PC-3 (cell line): ENCODE measurements at regions not wholly inside any gene's neighbourhood (a gene's known extent, or its start where the extent isn't known, plus 50 kb on each side); places are given as distances from the start of the nearest gene placed in this dataset.

ENCODE experiments used
- ATAC-seq: fragments of 200-7000 bp; cut with Tn5 transposase; 2 replicates; pipeline ENCODE4 v1.9.1; 2020; ENCODE audit warnings: mild to moderate bottlenecking, moderate library complexity
- BruUV-seq: library from RNA; stranded (reverse); fragments of 400-500 nt; replicated peaks from 2 replicates; lab custom pipeline; 2021; lab: Mats Ljungman, UMichigan
- CTCF ChIA-PET: fragments of 300-600 bp; sonication (Branson Sonifier 250); formaldehyde crosslinking; loops from one replicate; lab custom pipeline; 2022; ENCODE audit warnings: antibody characterized with exemption; lab: Charles Lee
- POLR2A ChIA-PET: fragments of 300-600 bp; sonication (Branson Sonifier 250); formaldehyde crosslinking; loops from one replicate; lab custom pipeline; 2022; ENCODE audit warnings: antibody characterized with exemption; ENCODE audit not compliant: unreplicated experiment; lab: Charles Lee
- DNase-seq: peaks from one replicate; pipeline ENCODE4 v3.0.0-alpha.2; 2015
- H2AFZ ChIP-seq: fragments of 300-600 bp; sonication (generic); 2 replicates; pipeline ENCODE4 v1.6.0; 2016; ENCODE audit warnings: antibody characterized with exemption, low read length
- H3F3A ChIP-seq: fragments of 300-600 bp; sonication (generic); one replicate; pipeline ENCODE4 v1.6.0; 2017; ENCODE audit warnings: antibody characterized with exemption, low read length, control low read depth, mild to moderate bottlenecking; ENCODE audit not compliant: unreplicated experiment
- H3K27ac ChIP-seq: fragments of 300-600 bp; sonication (generic); 2 replicates; pipeline ENCODE4 v1.5.1; 2016; ENCODE audit warnings: mild to moderate bottlenecking, low read length
- H3K27me3 ChIP-seq: fragments of 300-600 bp; sonication (generic); 2 replicates; pipeline ENCODE4 v1.6.1; 2016; ENCODE audit warnings: low read length, mixed read lengths
- H3K36me3 ChIP-seq: fragments of 300-600 bp; sonication (generic); 2 replicates; pipeline ENCODE4 v1.6.1; 2016; ENCODE audit warnings: low read depth, mixed run types, low read length, mixed read lengths
- H3K4me1 ChIP-seq: fragments of 300-600 bp; sonication (generic); 2 replicates; pipeline ENCODE4 v1.5.1; 2016; ENCODE audit warnings: low read length; ENCODE audit not compliant: insufficient read depth
- H3K4me2 ChIP-seq: fragments of 300-600 bp; sonication (generic); 2 replicates; pipeline ENCODE4 v1.6.0; 2016; ENCODE audit warnings: low read length
- H3K4me3 ChIP-seq: fragments of 300-600 bp; sonication (generic); 2 replicates; pipeline ENCODE4 v1.5.1; 2016; ENCODE audit warnings: mild to moderate bottlenecking, low read length, mixed read lengths
- H3K79me2 ChIP-seq: fragments of 300-600 bp; sonication (generic); 2 replicates; pipeline ENCODE4 v1.6.1; 2017; ENCODE audit warnings: low read length, mixed read lengths
- H3K9ac ChIP-seq: fragments of 300-600 bp; sonication (generic); 2 replicates; pipeline ENCODE4 v1.6.0; 2016; ENCODE audit warnings: mild to moderate bottlenecking, low read length
- H3K9me2 ChIP-seq: fragments of 300-600 bp; sonication (generic); replicated peaks from 2 replicates; pipeline ENCODE4 v1.6.1; 2016; ENCODE audit warnings: mixed run types, low read length, mixed read lengths
- H3K9me3 ChIP-seq: fragments of 300-600 bp; sonication (generic); 2 replicates; pipeline ENCODE4 v1.6.1; 2016; ENCODE audit warnings: low read length, mixed read lengths
- H4K20me1 ChIP-seq: fragments of 300-600 bp; sonication (generic); 2 replicates; pipeline ENCODE4 v1.6.1; 2016; ENCODE audit warnings: low read length, mixed read lengths
- EZH2 ChIP-seq: fragments of 300-600 bp; sonication (generic); IDR thresholded peaks from one replicate; pipeline ENCODE4 v1.6.1; 2017; ENCODE audit warnings: antibody characterized with exemption, mild to moderate bottlenecking, low read length; ENCODE audit not compliant: unreplicated experiment
- EZH2phosphoT487 ChIP-seq: fragments of 300-600 bp; sonication (generic); IDR thresholded peaks from 2 replicates; pipeline ENCODE4 v1.6.1; 2018; ENCODE audit warnings: mild to moderate bottlenecking, antibody characterized with exemption, low read length, borderline replicate concordance
- intact Hi-C: fragments of 100-400 bp; cut with micrococcal nuclease; formaldehyde crosslinking; loops from 2 replicates; pipeline ENCODE4 v1.9.0; 2023
- TF ChIP-seq, protein P1 (sequence below): fragments of 300-600 bp; sonication (generic); conservative IDR thresholded peaks from 2 replicates; pipeline ENCODE4 v1.5.1; 2017; ENCODE audit warnings: antibody characterized with exemption, low read depth, mild to moderate bottlenecking, low read length

DNA sequence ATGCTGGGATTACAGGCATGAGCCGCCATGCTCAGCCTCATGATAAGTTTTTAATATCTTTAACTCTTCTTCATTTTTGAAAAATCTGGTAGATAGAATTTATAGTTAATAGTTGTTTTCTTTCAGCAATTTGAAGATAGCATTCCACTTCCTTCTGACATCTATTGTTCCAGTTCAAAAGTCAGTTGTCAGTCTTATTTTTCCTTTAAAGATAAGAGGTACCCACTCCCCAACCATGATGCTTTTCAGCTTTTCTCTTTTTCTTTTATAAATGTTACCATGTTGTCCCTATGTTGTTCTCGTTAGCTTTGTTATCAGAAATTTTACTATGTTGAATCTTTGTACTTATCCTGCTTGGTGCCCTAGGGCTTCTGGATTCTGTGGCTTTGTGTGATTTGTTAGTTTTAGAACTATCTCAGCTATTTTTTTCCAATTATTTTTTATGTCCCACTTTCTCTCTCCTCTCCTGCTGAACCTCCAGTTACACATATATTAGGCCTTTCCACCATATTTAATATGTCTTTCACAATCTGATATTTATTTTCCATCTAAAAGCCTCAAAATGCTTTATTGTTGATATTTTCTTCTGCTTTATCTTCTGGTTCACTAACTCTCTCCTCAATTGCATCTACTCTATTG, 181.6 kb upstream of the FOXN3 start:
- Histone ChIP-seq H3K4me1 (no peaks in the 10 kb centered on the region), H4K20me1 (no peaks in the 10 kb centered on the region), H3K9me2 (no peaks in the 10 kb centered on the region), H3K4me3 (no peak overlapping the region), H3K36me3 (no peaks in the 10 kb centered on the region), H3K27me3 (no peaks in the 10 kb centered on the region), H3K9ac (no peak overlapping the region), H3K4me2 (no peak overlapping the region), H3K79me2 (no peaks in the 10 kb centered on the region), H3K27ac (no peak overlapping the region), H2AFZ (no peak overlapping the region), H3F3A (no peaks in the 10 kb centered on the region), H3K9me3 (0 out of 2 replicates have a peak, but pooled peaks cover 10% of the 10 kb centered on the region)
- no TSS peak for BruUV-seq
- ATAC-seq (no peak), DNase-seq (no peak)
- ChIA-PET CTCF (no interaction called here), POLR2A (no interaction called here)
- TF ChIP-seq EZH2 (no peak), EZH2phosphoT487 (no peak)
- TF ChIP-seq, protein P1, sequence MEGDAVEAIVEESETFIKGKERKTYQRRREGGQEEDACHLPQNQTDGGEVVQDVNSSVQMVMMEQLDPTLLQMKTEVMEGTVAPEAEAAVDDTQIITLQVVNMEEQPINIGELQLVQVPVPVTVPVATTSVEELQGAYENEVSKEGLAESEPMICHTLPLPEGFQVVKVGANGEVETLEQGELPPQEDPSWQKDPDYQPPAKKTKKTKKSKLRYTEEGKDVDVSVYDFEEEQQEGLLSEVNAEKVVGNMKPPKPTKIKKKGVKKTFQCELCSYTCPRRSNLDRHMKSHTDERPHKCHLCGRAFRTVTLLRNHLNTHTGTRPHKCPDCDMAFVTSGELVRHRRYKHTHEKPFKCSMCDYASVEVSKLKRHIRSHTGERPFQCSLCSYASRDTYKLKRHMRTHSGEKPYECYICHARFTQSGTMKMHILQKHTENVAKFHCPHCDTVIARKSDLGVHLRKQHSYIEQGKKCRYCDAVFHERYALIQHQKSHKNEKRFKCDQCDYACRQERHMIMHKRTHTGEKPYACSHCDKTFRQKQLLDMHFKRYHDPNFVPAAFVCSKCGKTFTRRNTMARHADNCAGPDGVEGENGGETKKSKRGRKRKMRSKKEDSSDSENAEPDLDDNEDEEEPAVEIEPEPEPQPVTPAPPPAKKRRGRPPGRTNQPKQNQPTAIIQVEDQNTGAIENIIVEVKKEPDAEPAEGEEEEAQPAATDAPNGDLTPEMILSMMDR, result no peak
- intact Hi-C loops, result no loop called here

- no TSS peak for BruUV-seq
- Histone ChIP-seq H4K20me1 (no peaks in the 10 kb centered on the region), H3K9ac (no peak overlapping the region), H3K79me2 (no peaks in the 10 kb centered on the region), H3K4me1 (no peaks in the 10 kb centered on the region), H3K9me3 (0 out of 2 replicates have a peak, but pooled peaks cover 3% of the 10 kb centered on the region), H3F3A (no peaks in the 10 kb centered on the region), H3K4me2 (no peak overlapping the region), H3K27ac (no peak overlapping the region), H3K36me3 (no peaks in the 10 kb centered on the region), H3K27me3 (no peaks in the 10 kb centered on the region), H2AFZ (no peak overlapping the region), H3K4me3 (no peak overlapping the region), H3K9me2 (no peaks in the 10 kb centered on the region)
- ChIA-PET CTCF (no interaction called here), POLR2A (no interaction called here)
- ATAC-seq (no peak), DNase-seq (no peak)
- no peak for TF ChIP-seq EZH2phosphoT487
- TF ChIP-seq, protein P1, result no peak
- intact Hi-C loops, result no loop called here
Observed at GRCh38 chr14:89592961-89593360, 175.9 kb upstream of the FOXN3 start.

- H3K9me3 ChIP-seq, result no peaks in the 10 kb centered on the region
- ChIA-PET CTCF (no interaction called here), POLR2A (no interaction called here)
- no peaks in the 10 kb centered on the region for H3F3A ChIP-seq
- DNase-seq (no peak), ATAC-seq (no peak)
- H3K36me3 ChIP-seq, result no peaks in the 10 kb centered on the region
- H3K4me2 ChIP-seq, result no peak overlapping the region
- H3K9ac ChIP-seq, result no peak overlapping the region
- H2AFZ ChIP-seq, result no peak overlapping the region
- no peaks in the 10 kb centered on the region for H3K79me2 ChIP-seq
- no peak overlapping the region for H3K27ac ChIP-seq
- intact Hi-C loops, result no loop called here
- H3K27me3 ChIP-seq, result no peaks in the 10 kb centered on the region
- no peaks in the 10 kb centered on the region for H3K9me2 ChIP-seq
- BruUV-seq, result no TSS peak
- H3K4me1 ChIP-seq, result no peaks in the 10 kb centered on the region
- H4K20me1 ChIP-seq, result no peaks in the 10 kb centered on the region
- TF ChIP-seq EZH2 (no peak), EZH2phosphoT487 (no peak)
- TF ChIP-seq, protein P1, result no peak
- H3K4me3 ChIP-seq, result no peak overlapping the region
Observed at GRCh38 chr14:89589400-89590118, 172.5 kb upstream of the FOXN3 start.
